Lung (tissue), 11 donors: ENCODE measurements at regions not wholly inside any gene's neighbourhood (a gene's known extent, or its start where the extent isn't known, plus 50 kb on each side); places are given as distances from the start of the nearest gene placed in this dataset.
"Not testable (repeated sequence)": the region's sequence is repeated elsewhere in the genome, so short reads cannot be mapped to it uniquely, and the experiment has no call there.

Source experiments
- ATAC-seq: fragments of 200-7000 bp; cut with Tn5 transposase; one replicate; pipeline ENCODE4 v1.9.1; 2020; ENCODE audit warnings: moderate number of reproducible peaks; ENCODE audit not compliant: insufficient read depth, low FRiP score
- DNase-seq, 3 donors: peaks; one replicate each; pipeline ENCODE4 v3.0.0-alpha.2; 2013 to 2017
- H3K27ac ChIP-seq, 2 donors: one replicate each; pipeline ENCODE4 v1.5.1; 2013; ENCODE audit warnings: mild to moderate bottlenecking in 2 of 2, moderate library complexity in 2 of 2, control low read depth in 1 of 2, inconsistent platforms in 1 of 2, low read depth in 1 of 2, low read length in 1 of 2
- H3K27me3 ChIP-seq, 3 donors: one replicate each; pipeline ENCODE4 v1.5.1; 2013; ENCODE audit warnings: low read length in 2 of 3; ENCODE audit not compliant: control insufficient read depth in 3 of 3, insufficient read depth in 3 of 3
- H3K36me3 ChIP-seq, 4 donors: one replicate each; pipeline ENCODE4 v1.5.1; 2013; ENCODE audit warnings: low read length in 4 of 4, mild to moderate bottlenecking in 1 of 4, moderate library complexity in 1 of 4; ENCODE audit not compliant: control insufficient read depth in 4 of 4, insufficient read depth in 4 of 4
- H3K4me1 ChIP-seq, 5 donors: one replicate each; pipeline ENCODE4 v1.5.1; 2013; ENCODE audit warnings: low read length in 5 of 5, mild to moderate bottlenecking in 2 of 5, moderate library complexity in 1 of 5; ENCODE audit not compliant: control insufficient read depth in 5 of 5, insufficient read depth in 5 of 5
- H3K4me3 ChIP-seq: one replicate; pipeline ENCODE4 v1.5.1; 2013; ENCODE audit warnings: mild to moderate bottlenecking, control low read depth, moderate library complexity
- H3K9ac ChIP-seq, 2 donors: one replicate each; pipeline ENCODE4 v1.5.1; 2013; ENCODE audit warnings: low read length in 2 of 2, control low read depth in 1 of 2; ENCODE audit not compliant: insufficient read depth in 1 of 2
- H3K9me3 ChIP-seq, 4 donors: one replicate each; pipeline ENCODE4 v1.5.1; 2013; ENCODE audit warnings: low read length in 3 of 4, mild to moderate bottlenecking in 1 of 4, moderate library complexity in 1 of 4; ENCODE audit not compliant: control insufficient read depth in 4 of 4, insufficient read depth in 3 of 4
- WGBS, 2 donors: extraction: QIAGEN DNeasy Blood & Tissue Kit; methylation state at CpG; one replicate each; pipeline ENCODE4 v1.1.7; 2013; 5-methylcytosine and 5-hydroxymethylcytosine counted together
- TF ChIP-seq, protein P1 (sequence below): IDR thresholded peaks from 2 replicates; pipeline ENCODE4 v1.5.1; 2012; ENCODE audit warnings: mild to moderate bottlenecking; ENCODE audit errors: control extremely low read depth, extremely low read depth
- donor health status: control.
- donor health status: control.
- donor health status: Bipolar disorder and iron deficiency.
- donor health status: healthy.
- donor health status: DM: yes; HTN: yes; CAD: no.

DNA sequence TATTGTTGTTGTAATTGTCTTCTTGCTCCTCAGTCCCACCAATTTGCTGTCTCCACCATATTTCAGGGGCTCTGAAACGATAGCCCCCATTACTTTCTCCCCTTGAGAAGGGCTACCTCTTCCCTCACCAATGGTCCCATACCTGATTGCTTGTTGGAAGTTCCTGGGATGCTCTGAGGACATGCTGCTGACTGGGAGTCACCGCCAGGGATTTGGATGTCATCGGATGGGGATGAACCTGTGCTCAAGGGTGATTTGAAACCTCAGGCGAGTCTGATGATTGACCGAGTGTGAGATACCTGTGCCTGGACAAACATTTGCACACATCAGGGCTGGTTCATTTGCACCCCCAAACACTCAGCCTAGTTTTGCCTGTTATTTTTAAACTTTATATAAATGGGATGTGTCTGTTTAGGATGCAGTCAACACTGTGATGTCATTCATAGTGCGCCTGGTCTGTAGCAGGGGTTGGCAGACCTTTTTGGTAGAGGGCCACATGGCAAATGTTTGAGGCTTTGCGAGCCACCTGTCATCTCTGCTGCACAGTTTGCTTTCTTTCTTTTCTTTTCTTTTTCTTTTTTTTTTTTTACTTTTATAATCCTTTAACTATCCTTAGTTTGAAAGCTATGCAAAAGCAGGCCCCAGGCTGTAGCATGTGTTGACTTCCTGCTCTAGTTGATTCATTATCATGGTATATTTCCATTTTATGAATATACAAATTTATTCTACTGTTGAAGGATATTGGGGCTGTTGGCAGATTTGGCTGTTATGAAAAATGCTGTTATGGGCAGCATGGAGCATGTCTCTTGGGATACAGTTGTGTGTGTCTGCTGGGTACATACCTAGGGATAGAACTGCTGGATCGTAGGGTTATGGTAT lies 118.5 kb upstream of the PHACTR3 start:
- peaks cover 0 to 5% (median 0%) of the 10 kb centered on the region in 5 donors for H3K4me1 ChIP-seq
- H3K36me3 ChIP-seq = no peaks in the 10 kb centered on the region
- no peak overlapping the region for H3K4me3 ChIP-seq
- H3K9me3 ChIP-seq = peaks cover 0 to 4% (median 0%) of the 10 kb centered on the region in 4 donors
- TF ChIP-seq, protein P1, sequence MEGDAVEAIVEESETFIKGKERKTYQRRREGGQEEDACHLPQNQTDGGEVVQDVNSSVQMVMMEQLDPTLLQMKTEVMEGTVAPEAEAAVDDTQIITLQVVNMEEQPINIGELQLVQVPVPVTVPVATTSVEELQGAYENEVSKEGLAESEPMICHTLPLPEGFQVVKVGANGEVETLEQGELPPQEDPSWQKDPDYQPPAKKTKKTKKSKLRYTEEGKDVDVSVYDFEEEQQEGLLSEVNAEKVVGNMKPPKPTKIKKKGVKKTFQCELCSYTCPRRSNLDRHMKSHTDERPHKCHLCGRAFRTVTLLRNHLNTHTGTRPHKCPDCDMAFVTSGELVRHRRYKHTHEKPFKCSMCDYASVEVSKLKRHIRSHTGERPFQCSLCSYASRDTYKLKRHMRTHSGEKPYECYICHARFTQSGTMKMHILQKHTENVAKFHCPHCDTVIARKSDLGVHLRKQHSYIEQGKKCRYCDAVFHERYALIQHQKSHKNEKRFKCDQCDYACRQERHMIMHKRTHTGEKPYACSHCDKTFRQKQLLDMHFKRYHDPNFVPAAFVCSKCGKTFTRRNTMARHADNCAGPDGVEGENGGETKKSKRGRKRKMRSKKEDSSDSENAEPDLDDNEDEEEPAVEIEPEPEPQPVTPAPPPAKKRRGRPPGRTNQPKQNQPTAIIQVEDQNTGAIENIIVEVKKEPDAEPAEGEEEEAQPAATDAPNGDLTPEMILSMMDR = no peak
- WGBS, 2 donors = 95 to 96% methylated on average over 8 of the region's 8 CpGs
- ATAC-seq = no peak
- no peak for DNase-seq
- H3K27me3 ChIP-seq = no peaks in the 10 kb centered on the region
- H3K9ac ChIP-seq = no peak overlapping the region
- no peak overlapping the region for H3K27ac ChIP-seq

DNA sequence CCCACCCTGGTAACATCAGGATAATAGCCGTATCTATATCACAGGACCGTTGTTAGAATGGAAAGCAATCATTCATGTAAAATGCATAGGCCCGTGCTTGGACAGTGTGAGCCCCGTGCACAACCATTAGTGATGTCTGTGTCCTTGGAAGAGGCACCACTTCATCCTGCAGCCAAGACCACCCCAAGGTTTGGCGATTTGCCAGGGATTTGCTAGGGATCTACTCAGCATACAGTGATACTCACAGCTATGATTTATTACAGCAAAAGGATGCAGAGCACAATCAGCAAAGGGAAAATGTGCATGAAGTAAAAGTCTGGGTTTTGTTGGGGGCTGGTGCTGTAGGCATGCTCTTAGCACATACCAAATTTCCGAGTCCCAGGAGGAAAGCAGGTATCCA lies 115.9 kb upstream of the PHACTR3 start:
- not testable (repeated sequence) for H3K27ac ChIP-seq, H3K27me3 ChIP-seq, ATAC-seq, H3K4me3 ChIP-seq, H3K9me3 ChIP-seq, H3K9ac ChIP-seq, H3K36me3 ChIP-seq, H3K4me1 ChIP-seq
- WGBS, 2 donors = 67 to 84% methylated on average over 6 of the region's 6 CpGs
- peak; percentile 34 to 75 (median 60) for DNase-seq

DNA sequence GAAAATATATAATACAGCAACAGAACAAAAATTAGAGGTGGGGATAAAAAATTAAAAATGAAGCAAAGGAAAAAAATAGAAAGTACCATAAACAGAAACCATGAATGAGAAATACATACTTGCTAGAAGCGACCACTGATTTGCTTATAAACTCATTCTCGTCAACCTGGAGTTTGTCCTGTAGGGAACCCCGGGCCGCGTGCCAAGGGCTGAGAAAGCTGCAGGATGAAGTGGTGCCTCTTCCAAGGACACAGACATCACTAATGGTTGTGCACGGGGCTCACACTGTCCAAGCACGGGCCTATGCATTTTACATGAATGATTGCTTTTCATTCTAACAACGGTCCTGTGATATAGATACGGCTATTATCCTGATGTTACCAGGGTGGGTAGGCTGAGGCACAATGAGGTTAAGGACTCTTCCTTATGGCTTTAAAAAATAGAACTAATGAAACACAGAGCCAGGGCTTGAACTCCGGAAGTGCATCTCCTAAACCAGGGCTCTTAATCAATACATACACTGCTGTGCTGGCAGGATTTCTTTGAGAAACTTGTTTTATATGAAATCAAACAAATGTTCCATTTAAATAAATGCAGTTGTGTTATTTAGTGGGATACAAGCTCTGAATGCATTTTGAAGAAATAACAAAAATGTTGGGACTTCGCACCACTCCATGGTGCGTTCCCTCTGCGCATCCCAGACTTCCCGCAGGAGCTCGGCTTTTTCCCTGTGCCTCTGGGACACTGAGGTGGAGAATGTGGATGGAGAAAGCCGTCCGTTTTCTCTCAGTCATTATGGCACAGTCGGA lies 113.9 kb upstream of the PHACTR3 start:
- not testable (repeated sequence) for H3K9me3 ChIP-seq, H3K36me3 ChIP-seq, H3K27me3 ChIP-seq, H3K9ac ChIP-seq, H3K4me1 ChIP-seq, H3K27ac ChIP-seq, ATAC-seq, H3K4me3 ChIP-seq
- peak in 1 of 3 donors; percentile 11 for DNase-seq
- 81 to 93% methylated on average over 18 of the region's 18 CpGs for WGBS, 2 donors

DNA sequence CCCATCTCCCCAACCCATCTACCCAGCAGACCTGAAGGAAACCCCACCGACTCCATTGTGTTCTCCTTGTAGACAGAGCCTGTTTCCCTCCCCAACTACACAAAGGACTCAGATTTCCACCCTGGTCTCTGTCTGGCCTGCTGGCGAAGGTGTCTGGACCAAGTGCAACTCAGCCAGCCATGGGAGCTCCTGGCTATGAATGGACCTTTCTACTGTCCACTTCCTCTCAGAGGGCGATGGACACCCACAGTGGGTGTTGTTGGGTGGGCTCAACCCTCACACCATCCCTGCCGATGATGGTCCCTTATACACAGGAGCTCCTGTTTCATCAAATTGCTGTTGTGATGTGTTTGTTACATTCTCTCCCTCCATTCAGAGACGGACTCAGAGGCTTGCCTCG lies 112.5 kb upstream of the PHACTR3 start:
- peaks cover 0 to 4% (median 0%) of the 10 kb centered on the region in 3 donors for H3K27me3 ChIP-seq
- no peak overlapping the region for H3K9ac ChIP-seq
- ATAC-seq (no peak), DNase-seq (no peak)
- 85 to 89% methylated on average over 6 of the region's 6 CpGs for WGBS, 2 donors
- no peak overlapping the region for H3K4me3 ChIP-seq
- H3K27ac ChIP-seq = no peak overlapping the region
- peaks cover 0 to 5% (median 0%) of the 10 kb centered on the region in 5 donors for H3K4me1 ChIP-seq
- no peaks in the 10 kb centered on the region for H3K36me3 ChIP-seq
- peaks cover 0 to 2% (median 0%) of the 10 kb centered on the region in 4 donors for H3K9me3 ChIP-seq
- TF ChIP-seq, protein P1 = no peak
